ENCODE measurements at regions not wholly inside any gene's neighbourhood (a gene's known extent, or its start where the extent isn't known, plus 50 kb on each side); places are given as distances from the start of the nearest gene placed in this dataset.

DNA sequence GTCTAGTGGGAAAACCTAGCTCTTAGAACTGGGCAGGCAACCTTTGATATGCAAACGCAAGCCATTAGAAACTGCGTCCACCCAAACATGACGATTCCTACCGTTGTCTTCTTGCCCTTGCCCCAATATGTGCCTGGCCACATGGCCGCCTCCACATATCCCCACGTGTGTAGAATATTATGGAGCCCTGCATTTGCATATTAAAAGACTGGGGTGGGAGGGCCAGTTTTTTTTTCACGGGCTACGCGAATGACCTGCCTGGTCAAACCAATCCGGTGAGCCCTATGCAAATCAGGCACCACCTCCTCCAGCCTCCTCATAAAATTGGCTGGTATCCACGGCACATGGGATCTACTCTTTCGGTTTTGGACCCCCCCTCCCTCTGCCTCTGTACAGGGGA lies 381.0 kb upstream of the RGMA start:
- DNase-seq, result no peak

DNA sequence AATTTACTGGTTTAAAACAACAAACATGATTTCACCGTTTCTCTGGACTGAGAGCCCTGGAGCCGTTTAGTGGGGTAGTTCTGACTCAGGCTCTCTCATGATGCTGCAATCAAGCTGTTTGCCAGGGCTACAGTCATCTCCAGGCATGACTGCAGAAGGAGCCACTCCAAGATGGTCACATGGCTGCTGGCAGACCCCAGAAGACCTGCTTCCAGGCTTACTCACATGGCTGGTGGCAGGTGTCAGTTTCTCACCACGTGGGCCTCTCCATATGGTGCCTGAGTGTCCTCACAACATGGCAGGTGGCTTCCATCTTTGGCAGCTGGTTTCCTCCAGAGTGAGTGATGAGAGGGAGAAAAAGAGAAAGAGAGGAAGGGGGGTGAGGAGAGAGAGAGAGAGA lies 378.3 kb upstream of the RGMA start:
- no peak for DNase-seq

DNA sequence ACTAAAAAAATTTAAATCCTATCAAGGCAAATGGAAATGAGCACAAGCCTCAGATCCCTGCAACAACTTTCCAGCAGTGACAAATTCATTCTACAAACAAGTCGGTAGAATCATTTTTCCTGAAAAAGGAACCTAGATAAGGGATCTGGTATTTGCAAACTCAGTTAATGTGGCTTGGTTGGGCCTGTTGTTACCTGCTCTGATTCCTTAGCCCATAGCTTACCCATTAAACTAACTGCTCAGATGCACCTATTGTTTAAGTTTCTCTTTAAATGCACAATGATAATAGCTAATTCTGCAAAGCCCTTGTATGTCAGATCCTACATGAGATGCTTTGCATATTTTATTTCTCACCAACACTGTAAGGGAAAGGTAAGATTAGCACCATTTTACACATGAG lies 377.4 kb upstream of the RGMA start:
- DNase-seq, result no peak

DNA sequence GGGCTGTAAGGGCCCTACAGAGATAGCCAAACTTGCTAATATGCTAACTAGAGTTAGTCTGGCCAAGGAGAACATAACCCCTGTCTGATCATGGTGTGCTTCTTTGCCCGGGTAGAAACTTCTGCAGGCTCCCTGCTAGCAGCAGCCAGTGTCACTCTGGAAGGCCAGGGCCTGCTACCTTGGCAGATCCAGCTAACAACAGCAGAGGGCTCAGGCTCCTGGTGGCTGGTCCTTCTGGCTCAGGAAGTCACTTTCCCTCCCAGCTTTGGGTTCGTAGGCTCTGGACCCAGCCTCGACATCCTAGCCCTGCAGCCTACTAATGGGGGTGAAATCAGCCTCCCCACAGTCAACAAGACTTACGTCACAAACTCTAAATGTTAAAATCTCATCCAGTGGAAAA lies 373.7 kb upstream of the RGMA start:
- DNase-seq, result no peak

- DNase-seq, result no peak
Observed at GRCh38 chr15:93460717-93461116, 371.7 kb upstream of the RGMA start.

DNA sequence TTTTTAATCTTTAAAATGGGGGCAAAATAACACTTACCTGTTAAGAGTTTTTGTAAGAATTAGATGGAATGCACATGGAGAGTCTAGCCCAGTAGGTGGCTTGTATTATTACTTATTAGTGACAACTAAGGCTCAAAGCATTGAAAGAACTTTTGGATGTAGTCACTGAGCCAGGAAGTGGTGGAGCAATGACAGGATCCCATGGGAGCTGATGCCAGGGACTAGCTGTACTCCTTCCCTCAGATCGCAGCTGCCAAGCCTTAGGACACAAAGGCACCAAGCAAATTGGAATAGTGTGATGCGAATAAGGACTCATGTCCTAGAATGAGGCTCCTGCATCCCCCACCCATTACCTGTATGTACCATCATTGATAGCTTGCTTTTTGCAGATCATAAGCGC lies 370.4 kb upstream of the RGMA start:
- DNase-seq, result no peak

- no peak for DNase-seq
Observed at GRCh38 chr15:93458597-93458996, 369.6 kb upstream of the RGMA start.

GRCh38 chr15:93454788-93455187 lies 365.8 kb upstream of the RGMA start:
- no peak for DNase-seq

GRCh38 chr15:93452537-93453211 lies 363.7 kb upstream of the RGMA start:
- no peak for DNase-seq

- no peak for DNase-seq
Observed at GRCh38 chr15:93451822-93452221, 362.8 kb upstream of the RGMA start.

DNA sequence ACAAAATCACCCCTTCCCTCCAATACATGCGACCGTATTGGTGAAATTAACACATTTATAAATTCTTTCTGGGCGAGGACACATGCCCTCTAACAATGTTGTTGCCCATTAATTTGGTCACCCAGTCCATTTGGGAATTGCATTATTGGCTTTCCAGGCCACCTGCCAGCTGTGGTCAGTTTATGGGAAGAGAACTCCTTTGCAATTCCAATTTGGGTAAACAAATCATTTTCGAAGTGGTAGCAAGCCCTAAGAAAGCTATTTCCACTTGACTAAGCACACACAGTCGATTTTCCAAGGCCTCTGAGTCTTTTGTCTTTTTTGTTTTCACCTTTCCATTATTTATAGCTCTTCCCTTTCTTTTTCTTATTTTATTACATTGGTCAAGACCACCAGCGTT lies 362.3 kb upstream of the RGMA start:
- DNase-seq, result no peak

GRCh38 chr15:93449798-93450197 lies 360.8 kb upstream of the RGMA start:
- DNase-seq, result no peak

- DNase-seq, result no peak
Observed at GRCh38 chr15:93438310-93438709, 349.3 kb upstream of the RGMA start.

- DNase-seq, result no peak
Observed at GRCh38 chr15:93432474-93432873, 343.5 kb upstream of the RGMA start.

GRCh38 chr15:93428807-93429351 lies 339.9 kb upstream of the RGMA start:
- DNase-seq, result no peak

DNA sequence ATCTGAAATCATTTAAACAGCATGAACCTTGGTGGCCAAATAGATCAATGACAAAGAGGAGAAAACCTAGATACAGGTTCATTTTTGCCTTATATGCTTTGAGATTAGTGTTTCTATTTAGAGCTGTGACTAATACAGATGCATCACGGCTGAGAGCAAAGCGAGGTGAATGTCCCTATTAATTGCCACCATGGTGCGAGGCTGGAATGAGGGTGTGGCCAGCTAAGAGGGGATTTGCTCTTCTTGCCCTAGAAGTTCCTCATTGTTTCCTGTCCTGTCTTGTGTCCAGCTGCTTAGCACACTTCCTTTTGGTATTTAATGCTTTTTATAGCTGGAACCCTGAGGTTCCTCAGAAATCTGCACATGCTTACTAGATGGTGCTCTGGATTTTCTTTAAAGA lies 339.1 kb upstream of the RGMA start:
- DNase-seq, result no peak

DNA sequence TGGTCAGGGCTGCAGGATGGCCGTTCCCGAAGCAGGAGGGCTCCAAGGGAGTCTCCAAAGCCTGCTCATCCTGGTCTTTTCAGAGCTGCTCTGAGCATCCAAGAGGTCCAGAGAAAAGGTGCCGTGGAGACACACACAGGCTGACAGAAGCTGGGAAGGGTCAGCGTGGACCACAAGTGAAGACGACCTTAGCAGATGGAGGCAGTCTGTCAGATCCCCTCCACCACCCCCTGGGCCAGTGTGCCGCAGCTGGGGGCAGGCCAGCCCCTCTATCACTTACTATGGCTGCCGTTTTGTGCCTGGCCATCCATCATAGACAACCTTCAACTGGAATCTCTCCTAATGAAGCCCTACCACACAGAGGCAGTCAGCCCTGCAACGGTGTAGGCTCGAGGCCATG lies 335.1 kb upstream of the RGMA start:
- no peak for DNase-seq

GRCh38 chr15:93422476-93422875 lies 333.5 kb upstream of the RGMA start:
- no peak for DNase-seq

DNA sequence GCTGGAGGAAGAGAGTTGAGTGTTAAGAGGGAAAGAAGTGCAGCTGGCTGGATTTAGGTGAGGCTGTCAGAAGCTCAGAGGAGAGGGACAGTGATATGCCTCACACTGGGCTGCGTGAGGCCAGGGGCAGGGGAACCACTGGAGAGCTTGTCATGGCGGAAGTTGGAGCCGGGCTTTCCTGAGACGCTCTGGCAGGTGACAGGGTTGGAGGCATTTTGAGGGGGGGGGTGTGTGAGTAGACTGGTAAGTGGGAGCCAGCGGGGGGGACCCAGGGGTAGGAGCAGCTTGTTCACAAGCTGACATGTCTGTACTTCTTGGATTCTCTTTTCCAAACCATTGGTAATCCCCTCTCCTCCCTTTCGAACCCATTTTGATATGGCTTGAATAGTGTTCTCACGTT lies 331.5 kb upstream of the RGMA start:
- no peak for DNase-seq

DNA sequence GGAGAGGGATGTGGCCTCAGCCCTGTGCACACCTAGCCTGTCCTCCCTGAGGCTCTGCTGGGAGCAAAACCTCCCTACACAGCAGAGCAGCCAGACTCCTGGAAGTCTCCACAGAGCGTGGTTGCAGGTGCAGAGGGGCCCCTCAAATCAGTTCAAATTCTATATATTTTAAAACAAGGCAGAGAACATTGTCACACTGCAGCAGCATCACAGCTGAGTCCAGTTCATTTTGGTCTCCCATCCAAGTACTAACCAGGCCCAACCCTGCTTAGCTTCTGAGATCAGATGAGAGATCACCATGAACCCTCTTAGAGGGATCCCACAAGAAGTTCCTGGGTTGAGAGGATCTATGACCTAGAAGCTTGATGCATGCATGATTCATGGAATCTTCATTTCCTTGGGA lies 331.0 kb upstream of the RGMA start:
- no peak for DNase-seq

DNA sequence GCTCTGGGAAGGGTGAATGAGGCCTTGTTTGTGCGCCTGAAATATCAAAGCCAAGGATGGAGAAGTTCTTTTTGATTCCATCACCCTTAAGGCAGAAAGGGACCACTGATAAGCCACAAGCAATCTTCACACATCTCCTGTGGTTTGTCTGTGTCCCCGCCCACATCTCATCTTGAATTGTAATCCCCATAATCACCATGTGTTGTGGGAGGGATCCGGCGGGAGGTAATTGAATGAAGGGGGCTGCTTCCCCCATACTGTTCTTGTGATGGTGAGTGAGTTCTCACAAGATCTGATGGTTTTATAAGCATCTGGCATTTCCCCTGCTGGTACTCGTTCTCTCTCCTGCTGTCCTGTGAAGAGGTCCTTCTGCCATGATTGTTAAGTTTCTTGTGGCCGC lies 329.6 kb upstream of the RGMA start:
- DNase-seq, result no peak

- DNase-seq, result no peak
Observed at GRCh38 chr15:93417631-93418030, 328.6 kb upstream of the RGMA start.

DNA sequence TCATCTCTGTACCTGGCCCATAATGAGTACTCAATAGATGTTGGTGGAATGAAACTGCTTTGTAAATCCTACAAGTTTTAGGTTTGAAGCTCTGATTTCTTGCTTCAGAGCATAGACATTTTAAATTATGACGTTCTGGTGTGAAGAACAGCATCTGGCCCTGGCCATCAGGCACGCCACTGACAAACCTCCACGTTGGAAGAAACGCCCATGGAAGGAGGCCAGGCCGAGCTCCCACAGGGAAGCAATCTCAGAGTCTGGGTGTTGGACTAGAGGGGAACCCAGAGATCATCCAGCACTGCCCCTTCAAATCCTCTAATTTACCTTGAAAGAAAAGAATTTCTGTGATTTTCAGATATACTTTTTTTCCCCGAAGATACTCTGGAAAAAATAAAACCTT lies 328.1 kb upstream of the RGMA start:
- DNase-seq, result no peak

DNA sequence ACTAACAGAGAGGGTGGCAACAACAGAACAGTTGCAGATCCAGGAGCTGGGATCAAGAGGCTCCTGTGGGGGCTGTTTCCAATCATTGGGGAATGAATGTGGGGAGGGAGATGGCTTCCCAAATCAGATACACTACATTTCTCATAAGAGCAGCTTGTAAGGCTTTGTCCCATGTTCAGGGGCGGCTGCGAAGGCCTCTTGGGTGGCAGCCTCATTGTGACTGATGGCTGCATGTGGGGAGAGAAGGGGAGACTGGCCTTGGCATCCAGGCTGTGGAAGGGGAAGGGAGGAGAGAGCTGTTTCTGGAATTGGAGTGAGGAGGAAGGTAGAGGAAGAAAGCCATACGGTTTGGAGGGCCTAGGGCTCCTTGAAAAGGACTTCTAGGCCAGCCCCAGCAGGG lies 326.6 kb upstream of the RGMA start:
- DNase-seq, result no peak

- no peak for DNase-seq
Observed at GRCh38 chr15:93414576-93415231, 325.7 kb upstream of the RGMA start.

Measured in activated CD8-positive, alpha-beta memory T cell treated with anti-CD3 and anti-CD28 coated beads, Interleukin-2, amount 50 U/mL, for 4 hours (primary cell).